Neuronal stem cell (in vitro differentiated cells): ENCODE measurements at regions not wholly inside any gene's neighbourhood (a gene's known extent, or its start where the extent isn't known, plus 50 kb on each side); places are given as distances from the start of the nearest gene placed in this dataset.
"Not testable (repeated sequence)": the region's sequence is repeated elsewhere in the genome, so short reads cannot be mapped to it uniquely, and the experiment has no call there.

Experiments
- DNase-seq: peaks from one replicate; pipeline ENCODE4 v3.0.0-alpha.2; 2013; ENCODE audit warnings: low spot score
- H2AFZ ChIP-seq: one replicate; pipeline ENCODE4 v1.6.1; 2013; ENCODE audit warnings: mild to moderate bottlenecking, low read length, inconsistent platforms
- H2AK5ac ChIP-seq: 2 replicates; pipeline ENCODE4 v1.6.1; 2013; ENCODE audit warnings: low read depth, mild to moderate bottlenecking, inconsistent platforms, low read length, moderate library complexity, mixed read lengths
- H2BK120ac ChIP-seq: 2 replicates; pipeline ENCODE4 v1.6.1; 2013; ENCODE audit warnings: low read depth, mild to moderate bottlenecking, inconsistent platforms, low read length, moderate library complexity, mixed read lengths
- H2BK12ac ChIP-seq: one replicate; pipeline ENCODE4 v1.6.1; 2013; ENCODE audit warnings: low read length, inconsistent platforms
- H2BK15ac ChIP-seq: 2 replicates; pipeline ENCODE4 v1.6.1; 2013; ENCODE audit warnings: mild to moderate bottlenecking, low read length, inconsistent platforms, mixed read lengths
- H2BK5ac ChIP-seq: one replicate; pipeline ENCODE4 v1.6.1; 2013; ENCODE audit warnings: inconsistent platforms, mild to moderate bottlenecking, low read length, moderate library complexity
- H3K14ac ChIP-seq: one replicate; pipeline ENCODE4 v1.6.1; 2013; ENCODE audit warnings: low read length, inconsistent platforms
- H3K18ac ChIP-seq: 2 replicates; pipeline ENCODE4 v1.6.1; 2013; ENCODE audit warnings: low read length, inconsistent platforms
- H3K23ac ChIP-seq: 2 replicates; pipeline ENCODE4 v1.6.1; 2013; ENCODE audit warnings: low read depth, mild to moderate bottlenecking, mixed read lengths, low read length, inconsistent platforms; ENCODE audit not compliant: poor library complexity
- H3K27ac ChIP-seq: replicated peaks from 3 replicates; pipeline ENCODE4 v1.5.1; 2013; ENCODE audit warnings: low read length, inconsistent platforms
- H3K27me3 ChIP-seq, 3 experiments: 2 replicates each; pipeline ENCODE4 v1.6.1; 2013; ENCODE audit warnings: low read length in 3 of 3, mild to moderate bottlenecking in 2 of 3, inconsistent platforms in 1 of 3, low read depth in 1 of 3, mixed read lengths in 1 of 3, moderate library complexity in 1 of 3; ENCODE audit not compliant: control insufficient read depth in 3 of 3, insufficient read depth in 3 of 3
- H3K36me3 ChIP-seq, 2 donors: replicated peaks in 1 of 2; 2 replicates each; pipeline ENCODE4 v1.6.1; 2013; ENCODE audit warnings: low read length in 2 of 2; ENCODE audit not compliant: control insufficient read depth in 2 of 2, insufficient read depth in 2 of 2
- H3K4ac ChIP-seq: 2 replicates; pipeline ENCODE4 v1.6.1; 2013; ENCODE audit warnings: inconsistent platforms, mild to moderate bottlenecking, low read length, moderate library complexity
- H3K4me1 ChIP-seq, 2 donors: 1 replicate in 1 of 2; 2 replicates in 1 of 2; pipeline ENCODE4 v1.6.1; 2013; ENCODE audit warnings: low read length in 2 of 2, low read depth in 1 of 2; ENCODE audit not compliant: control insufficient read depth in 2 of 2, insufficient read depth in 1 of 2
- H3K4me2 ChIP-seq: one replicate; pipeline ENCODE4 v1.6.1; 2013; ENCODE audit warnings: mild to moderate bottlenecking, low read length, inconsistent platforms; ENCODE audit not compliant: insufficient read depth, poor library complexity, severe bottlenecking
- H3K4me3 ChIP-seq, 2 donors: 2 replicates each; pipeline ENCODE4 v1.5.1; 2013; ENCODE audit warnings: low read length in 2 of 2, mild to moderate bottlenecking in 2 of 2, inconsistent platforms in 1 of 2, moderate library complexity in 1 of 2
- H3K79me1 ChIP-seq: one replicate; pipeline ENCODE4 v1.6.1; 2013; ENCODE audit warnings: low read depth, mild to moderate bottlenecking, inconsistent platforms, low read length, moderate library complexity
- H3K9ac ChIP-seq: one replicate; pipeline ENCODE4 v1.6.1; 2013; ENCODE audit warnings: mild to moderate bottlenecking, low read depth, low read length, inconsistent platforms; ENCODE audit not compliant: poor library complexity
- H3K9me3 ChIP-seq, 2 donors: replicated peaks in 1 of 2; 2 replicates each; pipeline versions ENCODE3 to v1.6.1; 2013; ENCODE audit warnings: low read length in 2 of 2, mild to moderate bottlenecking in 2 of 2, inconsistent platforms in 1 of 2, low read depth in 1 of 2, mixed read lengths in 1 of 2, moderate library complexity in 1 of 2; ENCODE audit not compliant: control insufficient read depth in 2 of 2, insufficient read depth in 1 of 2
- H4K8ac ChIP-seq: one replicate; pipeline ENCODE4 v1.6.1; 2013; ENCODE audit warnings: low read depth, mild to moderate bottlenecking, inconsistent platforms, low read length, moderate library complexity
- H4K91ac ChIP-seq: one replicate; pipeline ENCODE4 v1.6.1; 2013; ENCODE audit warnings: low read length, low read depth, mild to moderate bottlenecking, inconsistent platforms; ENCODE audit not compliant: poor library complexity
- WGBS, 2 donors: extraction: QIAGEN DNeasy Blood & Tissue Kit; methylation state at CpG; one replicate each; pipeline ENCODE4 v1.1.7; 2013; ENCODE audit warnings: missing lambda C conversion rate in 2 of 2, mixed read lengths in 1 of 2; ENCODE audit not compliant: insufficient read length in 2 of 2, insufficient replicate concordance in 1 of 2; ENCODE audit errors: extremely low coverage in 2 of 2; 5-methylcytosine and 5-hydroxymethylcytosine counted together

DNA sequence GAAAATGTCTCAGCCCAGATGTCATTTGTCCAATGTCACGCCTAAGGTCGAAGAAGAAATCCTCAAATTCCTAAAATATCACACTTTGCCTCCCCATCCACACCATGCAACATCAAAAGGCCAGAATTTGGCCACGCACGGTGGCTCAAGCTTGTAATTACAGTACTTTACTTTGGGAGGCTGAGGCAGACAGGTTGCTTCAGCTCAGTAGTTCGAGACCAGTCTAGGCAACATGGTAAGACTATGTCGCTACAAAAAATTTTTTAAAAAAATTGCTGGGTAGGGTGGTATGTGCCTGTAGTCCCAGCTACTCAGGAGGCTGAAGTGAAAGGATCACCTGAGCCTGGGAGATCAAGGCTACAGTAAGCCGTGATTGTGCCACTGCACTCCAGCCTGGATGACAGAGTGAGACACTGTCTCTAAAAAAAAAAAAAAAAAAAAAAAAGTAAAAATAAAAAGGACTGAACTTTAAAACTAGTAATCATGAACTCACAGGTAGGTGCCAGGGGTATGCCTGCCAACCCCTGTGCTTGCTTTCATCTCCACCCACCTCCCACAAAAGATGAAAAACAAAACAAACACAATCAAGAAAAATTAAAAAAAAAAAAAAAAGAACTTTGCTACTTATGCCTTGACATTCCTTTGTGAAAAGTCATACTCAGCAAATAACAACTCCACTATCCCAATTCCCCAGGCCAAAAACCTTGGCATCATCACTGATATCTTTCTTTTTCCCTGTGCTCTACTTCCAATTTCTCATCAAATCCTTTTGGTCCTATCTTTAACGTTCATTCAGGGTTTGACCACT lies 81.3 kb downstream of the SYT15 start:
- not testable (repeated sequence) for H2AK5ac ChIP-seq, H2BK5ac ChIP-seq, H3K27ac ChIP-seq, DNase-seq, H3K4me1 ChIP-seq, H3K27me3 ChIP-seq, H2AFZ ChIP-seq, H2BK12ac ChIP-seq, H3K18ac ChIP-seq, H3K4me2 ChIP-seq, H3K9me3 ChIP-seq, H3K4me3 ChIP-seq, H3K23ac ChIP-seq, H2BK15ac ChIP-seq, H3K9ac ChIP-seq, H3K14ac ChIP-seq, H3K79me1 ChIP-seq, H3K4ac ChIP-seq, H4K91ac ChIP-seq, H4K8ac ChIP-seq, H3K36me3 ChIP-seq, H2BK120ac ChIP-seq
- WGBS, 2 donors, result no CpG with 5 or more reads among the region's 8 CpGs

- H3K18ac ChIP-seq, H4K91ac ChIP-seq, H2BK12ac ChIP-seq, H3K4me2 ChIP-seq, H2BK15ac ChIP-seq, H3K14ac ChIP-seq, H3K27ac ChIP-seq, H2AK5ac ChIP-seq, H3K4me1 ChIP-seq, H3K23ac ChIP-seq, H3K9ac ChIP-seq, H3K4me3 ChIP-seq, H3K36me3 ChIP-seq, H2AFZ ChIP-seq, DNase-seq, H3K4ac ChIP-seq, H2BK120ac ChIP-seq, H4K8ac ChIP-seq, H3K79me1 ChIP-seq, H3K9me3 ChIP-seq, H2BK5ac ChIP-seq, H3K27me3 ChIP-seq: not testable (repeated sequence)
Observed at GRCh38 chr10:46660835-46661164, 81.9 kb downstream of the SYT15 start.

DNA sequence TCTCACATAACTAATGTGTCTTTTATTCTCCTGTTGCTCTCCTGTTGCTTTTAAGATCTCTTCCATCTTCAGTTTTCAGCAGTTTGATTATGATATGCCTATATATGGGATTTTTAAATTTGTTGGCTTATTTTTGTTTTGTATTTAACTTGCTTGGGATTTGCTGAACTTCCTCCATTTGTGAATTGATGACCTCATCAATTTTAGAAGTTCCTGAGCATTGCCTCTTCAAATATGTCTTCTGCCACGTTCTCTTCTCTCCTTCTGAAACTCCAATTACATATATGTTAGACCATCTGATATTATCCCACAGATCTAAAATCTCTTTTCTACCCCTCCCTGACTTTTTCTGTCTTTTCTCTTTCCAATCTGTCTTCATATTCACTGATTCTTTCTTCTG lies 86.6 kb downstream of the SYT15 start:
- not testable (repeated sequence) for H2AK5ac ChIP-seq, H3K4me1 ChIP-seq, H3K79me1 ChIP-seq, H2BK120ac ChIP-seq, H3K23ac ChIP-seq, DNase-seq, H4K8ac ChIP-seq, H4K91ac ChIP-seq, H2BK15ac ChIP-seq, H3K36me3 ChIP-seq, H2BK12ac ChIP-seq, H3K4ac ChIP-seq, H3K4me2 ChIP-seq, H3K9me3 ChIP-seq, H3K4me3 ChIP-seq, H3K18ac ChIP-seq, H3K27me3 ChIP-seq, H3K9ac ChIP-seq, H2BK5ac ChIP-seq, H3K27ac ChIP-seq, H3K14ac ChIP-seq, H2AFZ ChIP-seq
- no CpG with 5 or more reads among the region's 1 CpG for WGBS, 2 donors

DNA sequence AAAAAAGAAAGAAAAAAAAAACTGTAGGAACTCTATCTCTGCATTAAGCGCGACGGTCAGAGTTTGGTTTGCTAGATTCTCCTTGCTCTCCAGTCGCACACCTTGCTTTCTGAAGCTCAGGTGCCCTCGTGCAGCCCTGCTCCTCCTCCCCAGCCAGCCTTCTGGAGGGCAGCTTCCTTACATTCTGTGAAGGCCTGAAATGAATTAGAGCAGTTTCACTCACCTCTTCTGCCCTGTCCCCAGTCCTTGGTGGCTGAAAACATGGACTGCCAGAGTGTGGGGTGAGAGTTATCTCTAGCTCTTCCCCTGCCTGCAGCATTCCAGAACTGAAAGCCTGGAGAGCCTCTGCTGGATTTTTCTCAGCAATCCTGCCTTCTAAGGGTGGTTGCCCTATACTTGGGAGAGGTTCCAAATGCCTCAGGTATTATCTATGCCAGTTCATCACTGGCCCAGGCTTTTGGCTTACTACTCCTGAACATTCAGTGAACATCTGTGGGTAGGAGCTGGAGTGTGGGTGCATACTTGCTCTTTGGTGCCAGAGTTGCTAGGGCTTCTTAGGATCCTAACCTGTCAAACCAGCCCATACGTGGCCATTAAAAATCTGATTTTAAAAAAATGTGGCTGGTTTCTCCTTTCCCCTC lies 89.5 kb downstream of the SYT15 start:
- H3K4me2 ChIP-seq, H3K9me3 ChIP-seq, H2BK120ac ChIP-seq, H3K9ac ChIP-seq, H2BK15ac ChIP-seq, H2BK12ac ChIP-seq, H3K18ac ChIP-seq, DNase-seq, H3K4ac ChIP-seq, H4K8ac ChIP-seq, H3K23ac ChIP-seq, H2BK5ac ChIP-seq, H3K36me3 ChIP-seq, H3K4me1 ChIP-seq, H4K91ac ChIP-seq, H3K27me3 ChIP-seq, H3K79me1 ChIP-seq, H3K14ac ChIP-seq, H2AFZ ChIP-seq, H3K27ac ChIP-seq, H2AK5ac ChIP-seq, H3K4me3 ChIP-seq: not testable (repeated sequence)
- WGBS, 2 donors, result no CpG with 5 or more reads among the region's 6 CpGs
